MM.1S (cell line): ENCODE measurements at regions not wholly inside any gene's neighbourhood (a gene's known extent, or its start where the extent isn't known, plus 50 kb on each side); places are given as distances from the start of the nearest gene placed in this dataset.

Experiments used
- DNase-seq: peaks from one replicate; pipeline ENCODE4 v3.0.0-alpha.2; 2015
- H2AFZ ChIP-seq: fragments of 300-600 bp; sonication (generic); 2 replicates; pipeline ENCODE4 v1.6.0; 2016; ENCODE audit warnings: antibody characterized with exemption, low read length
- H3F3A ChIP-seq: fragments of 300-600 bp; sonication (generic); 2 replicates; pipeline ENCODE4 v1.6.1; 2016; ENCODE audit warnings: mild to moderate bottlenecking, antibody characterized with exemption, low read length, moderate library complexity, mixed read lengths; ENCODE audit not compliant: insufficient read depth
- H3K27ac ChIP-seq: fragments of 300-600 bp; sonication (generic); 2 replicates; pipeline ENCODE4 v1.5.1; 2016; ENCODE audit warnings: mild to moderate bottlenecking, low read length
- H3K27me3 ChIP-seq: fragments of 300-600 bp; sonication (generic); replicated peaks from 2 replicates; pipeline ENCODE4 v1.6.0; 2016; ENCODE audit warnings: low read length; ENCODE audit not compliant: insufficient read depth
- H3K36me3 ChIP-seq: fragments of 300-600 bp; sonication (generic); replicated peaks from 2 replicates; pipeline ENCODE4 v1.6.1; 2016; ENCODE audit warnings: mild to moderate bottlenecking, low read length, mixed read lengths; ENCODE audit not compliant: insufficient read depth
- H3K4me1 ChIP-seq: fragments of 300-600 bp; sonication (generic); 2 replicates; pipeline ENCODE4 v1.6.1; 2016; ENCODE audit warnings: low read length, mixed read lengths
- H3K4me2 ChIP-seq: fragments of 300-600 bp; sonication (generic); 2 replicates; pipeline ENCODE4 v1.6.0; 2016; ENCODE audit warnings: low read depth, low read length
- H3K4me3 ChIP-seq: fragments of 300-600 bp; sonication (generic); 2 replicates; pipeline ENCODE4 v1.5.1; 2016; ENCODE audit warnings: low read length, mixed read lengths
- H3K79me2 ChIP-seq: fragments of 300-600 bp; sonication (generic); 2 replicates; pipeline ENCODE4 v1.6.1; 2016; ENCODE audit warnings: mixed run types, low read length, mixed read lengths
- H3K9ac ChIP-seq: fragments of 300-600 bp; sonication (generic); 2 replicates; pipeline ENCODE4 v1.6.1; 2016; ENCODE audit warnings: low read length, mixed read lengths
- H3K9me2 ChIP-seq: fragments of 300-600 bp; sonication (generic); replicated peaks from 2 replicates; pipeline ENCODE4 v1.6.1; 2016; ENCODE audit warnings: mild to moderate bottlenecking, low read length, mixed read lengths; ENCODE audit not compliant: insufficient read depth
- H3K9me3 ChIP-seq: fragments of 300-600 bp; sonication (generic); replicated peaks from 2 replicates; pipeline ENCODE4 v1.6.1; 2016; ENCODE audit warnings: mild to moderate bottlenecking, low read length, mixed read lengths; ENCODE audit not compliant: insufficient read depth
- H4K20me1 ChIP-seq: fragments of 300-600 bp; sonication (generic); 2 replicates; pipeline ENCODE4 v1.6.1; 2016; ENCODE audit warnings: mild to moderate bottlenecking, low read length, moderate library complexity, mixed read lengths; ENCODE audit not compliant: insufficient read depth
- EZH2 ChIP-seq: fragments of 300-600 bp; sonication (generic); optimal IDR thresholded peaks from 2 replicates; pipeline ENCODE3; 2017; ENCODE audit warnings: low read depth, mild to moderate bottlenecking, antibody characterized with exemption, low read length, mixed read lengths
- EZH2phosphoT487 ChIP-seq: fragments of 300-600 bp; sonication (generic); IDR thresholded peaks from 2 replicates; pipeline ENCODE4 v1.6.1; 2018; ENCODE audit warnings: antibody characterized with exemption, low read length
- TF ChIP-seq, protein P1 (sequence below): fragments of 300-600 bp; sonication (generic); IDR thresholded peaks from 2 replicates; pipeline ENCODE4 v1.5.1; 2016; ENCODE audit warnings: antibody characterized with exemption, low read length, mixed read lengths

DNA sequence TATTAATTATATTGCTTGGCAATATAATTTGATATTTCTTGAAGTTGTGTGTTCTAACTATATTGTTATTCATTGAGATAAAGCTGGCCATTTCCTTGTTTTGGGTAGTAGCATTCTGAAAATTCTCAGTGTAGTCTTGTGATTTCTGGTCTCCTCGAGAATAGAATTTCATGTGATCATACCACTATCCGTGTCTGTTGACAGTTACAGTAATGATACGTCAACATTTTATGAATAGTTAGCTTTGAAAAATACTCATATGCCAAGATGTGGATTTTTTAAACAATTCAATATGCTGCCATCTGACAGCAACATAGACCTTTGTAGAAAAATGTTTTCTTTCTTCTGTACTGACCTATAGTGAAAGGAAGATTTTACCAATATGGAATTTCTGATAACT, 723.7 kb upstream of the SLC35B3 start:
- Histone ChIP-seq H3K36me3 (no peaks in the 10 kb centered on the region), H3K9ac (no peak overlapping the region), H3K9me3 (no peaks in the 10 kb centered on the region), H3K9me2 (no peaks in the 10 kb centered on the region), H3K4me3 (no peak overlapping the region), H2AFZ (no peak overlapping the region), H3K4me1 (no peaks in the 10 kb centered on the region), H3F3A (no peaks in the 10 kb centered on the region), H3K27me3 (no peaks in the 10 kb centered on the region), H4K20me1 (no peaks in the 10 kb centered on the region), H3K27ac (no peak overlapping the region), H3K4me2 (no peak overlapping the region), H3K79me2 (no peaks in the 10 kb centered on the region)
- TF ChIP-seq, protein P1, sequence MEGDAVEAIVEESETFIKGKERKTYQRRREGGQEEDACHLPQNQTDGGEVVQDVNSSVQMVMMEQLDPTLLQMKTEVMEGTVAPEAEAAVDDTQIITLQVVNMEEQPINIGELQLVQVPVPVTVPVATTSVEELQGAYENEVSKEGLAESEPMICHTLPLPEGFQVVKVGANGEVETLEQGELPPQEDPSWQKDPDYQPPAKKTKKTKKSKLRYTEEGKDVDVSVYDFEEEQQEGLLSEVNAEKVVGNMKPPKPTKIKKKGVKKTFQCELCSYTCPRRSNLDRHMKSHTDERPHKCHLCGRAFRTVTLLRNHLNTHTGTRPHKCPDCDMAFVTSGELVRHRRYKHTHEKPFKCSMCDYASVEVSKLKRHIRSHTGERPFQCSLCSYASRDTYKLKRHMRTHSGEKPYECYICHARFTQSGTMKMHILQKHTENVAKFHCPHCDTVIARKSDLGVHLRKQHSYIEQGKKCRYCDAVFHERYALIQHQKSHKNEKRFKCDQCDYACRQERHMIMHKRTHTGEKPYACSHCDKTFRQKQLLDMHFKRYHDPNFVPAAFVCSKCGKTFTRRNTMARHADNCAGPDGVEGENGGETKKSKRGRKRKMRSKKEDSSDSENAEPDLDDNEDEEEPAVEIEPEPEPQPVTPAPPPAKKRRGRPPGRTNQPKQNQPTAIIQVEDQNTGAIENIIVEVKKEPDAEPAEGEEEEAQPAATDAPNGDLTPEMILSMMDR = no peak
- TF ChIP-seq EZH2phosphoT487 (no peak), EZH2 (no peak)
- DNase-seq = no peak

DNA sequence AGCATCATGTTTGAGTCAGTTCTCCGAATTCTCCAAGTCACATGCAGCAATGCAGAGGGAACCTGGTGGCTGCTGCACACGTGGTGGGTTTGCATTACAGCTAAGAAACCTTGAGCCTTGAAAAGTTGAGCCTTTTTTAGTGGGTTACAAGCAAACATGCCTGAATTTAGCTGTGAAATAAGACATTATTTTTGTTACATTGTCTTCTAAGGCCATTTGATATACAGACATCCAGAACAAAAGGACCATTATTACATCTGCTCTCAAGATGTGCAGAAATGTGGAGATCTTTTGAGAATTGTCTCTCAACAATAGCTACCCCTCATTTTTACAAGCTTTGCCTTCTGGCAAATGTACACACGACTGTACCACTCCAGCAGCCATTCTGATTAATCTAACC, 720.5 kb upstream of the SLC35B3 start:
- no peak overlapping the region for H3K27ac ChIP-seq
- no peaks in the 10 kb centered on the region for H3K27me3 ChIP-seq
- no peak for DNase-seq
- no peaks in the 10 kb centered on the region for H3K4me1 ChIP-seq
- TF ChIP-seq, protein P1 = no peak
- TF ChIP-seq EZH2 = no peak
- no peak for TF ChIP-seq EZH2phosphoT487
- no peak overlapping the region for H2AFZ ChIP-seq
- no peaks in the 10 kb centered on the region for H3K9me2 ChIP-seq
- H3F3A ChIP-seq = no peaks in the 10 kb centered on the region
- H3K9me3 ChIP-seq = no peaks in the 10 kb centered on the region
- no peaks in the 10 kb centered on the region for H3K36me3 ChIP-seq
- no peak overlapping the region for H3K4me2 ChIP-seq
- H3K9ac ChIP-seq = no peak overlapping the region
- H4K20me1 ChIP-seq = no peaks in the 10 kb centered on the region
- H3K4me3 ChIP-seq = no peak overlapping the region
- H3K79me2 ChIP-seq = no peaks in the 10 kb centered on the region

DNA sequence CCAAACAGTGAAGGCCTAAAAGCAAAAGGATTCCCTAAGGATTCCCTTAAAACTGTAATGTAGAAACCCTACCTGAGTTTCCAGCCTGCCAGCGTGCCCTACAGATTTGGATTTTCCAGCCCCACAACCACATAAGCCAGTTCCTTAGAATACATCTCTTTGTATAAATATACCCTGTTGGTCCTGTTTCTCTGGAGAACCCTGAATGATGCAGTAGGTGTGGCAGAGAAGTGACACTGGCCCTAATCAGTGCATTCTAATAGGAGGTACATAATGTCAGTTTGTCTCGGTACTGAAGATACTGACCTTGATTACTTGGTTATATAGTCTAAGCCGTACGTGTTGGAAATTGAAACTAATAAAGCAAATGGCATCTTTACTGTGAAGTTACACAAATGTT, 707.8 kb upstream of the SLC35B3 start:
- H3K4me2 ChIP-seq = no peak overlapping the region
- H3K9me2 ChIP-seq = no peaks in the 10 kb centered on the region
- TF ChIP-seq, protein P1 = no peak
- TF ChIP-seq EZH2phosphoT487 = no peak
- no peak for TF ChIP-seq EZH2
- no peaks in the 10 kb centered on the region for H3K27me3 ChIP-seq
- no peaks in the 10 kb centered on the region for H3F3A ChIP-seq
- no peaks in the 10 kb centered on the region for H4K20me1 ChIP-seq
- no peak overlapping the region for H2AFZ ChIP-seq
- H3K27ac ChIP-seq = no peak overlapping the region
- no peaks in the 10 kb centered on the region for H3K9me3 ChIP-seq
- H3K4me3 ChIP-seq = no peak overlapping the region
- no peak for DNase-seq
- H3K36me3 ChIP-seq = no peaks in the 10 kb centered on the region
- H3K79me2 ChIP-seq = no peaks in the 10 kb centered on the region
- no peak overlapping the region for H3K9ac ChIP-seq
- H3K4me1 ChIP-seq = no peaks in the 10 kb centered on the region
